Neural progenitor cell (in vitro differentiated cells): ENCODE measurements at regions not wholly inside any gene's neighbourhood (a gene's known extent, or its start where the extent isn't known, plus 50 kb on each side); places are given as distances from the start of the nearest gene placed in this dataset.

Experiments
- DNase-seq: peaks from one replicate; pipeline ENCODE4 v3.0.0-alpha.2; 2016; ENCODE audit warnings: low spot score
- H2AFZ ChIP-seq: fragments of 200-600 bp; sonication (generic); replicated peaks from 2 replicates; pipeline ENCODE4 v1.6.1; 2016; ENCODE audit warnings: antibody characterized with exemption
- H3F3A ChIP-seq: fragments of 200-600 bp; sonication (generic); 2 replicates; pipeline ENCODE4 v1.6.1; 2016; ENCODE audit warnings: antibody characterized with exemption, low read depth
- H3K27ac ChIP-seq: fragments of 200-600 bp; sonication (generic); 2 replicates; pipeline ENCODE4 v1.5.1; 2016; ENCODE audit warnings: mild to moderate bottlenecking
- H3K27me3 ChIP-seq: fragments of 200-600 bp; sonication (generic); 2 replicates; pipeline ENCODE4 v1.6.1; 2016; ENCODE audit warnings: mild to moderate bottlenecking, moderate library complexity
- H3K36me3 ChIP-seq: fragments of 200-600 bp; sonication (generic); 2 replicates; pipeline ENCODE4 v1.5.1; 2016
- H3K4me1 ChIP-seq: fragments of 200-600 bp; sonication (generic); 2 replicates; pipeline ENCODE4 v1.6.1; 2016; ENCODE audit warnings: mixed run types
- H3K4me2 ChIP-seq: fragments of 200-600 bp; sonication (generic); 2 replicates; pipeline ENCODE4 v1.6.1; 2016
- H3K4me3 ChIP-seq: fragments of 200-600 bp; sonication (generic); 2 replicates; pipeline ENCODE4 v1.5.1; 2016
- H3K79me2 ChIP-seq: fragments of 200-600 bp; sonication (generic); 2 replicates; pipeline ENCODE4 v1.6.1; 2016; ENCODE audit warnings: low read depth
- H3K9ac ChIP-seq: fragments of 200-600 bp; sonication (generic); 2 replicates; pipeline ENCODE4 v1.6.1; 2016
- H3K9me3 ChIP-seq: fragments of 200-600 bp; sonication (generic); 2 replicates; pipeline ENCODE4 v1.5.1; 2016; ENCODE audit warnings: low read depth
- H4K20me1 ChIP-seq: fragments of 200-600 bp; sonication (generic); 2 replicates; pipeline ENCODE4 v1.6.1; 2016; ENCODE audit warnings: low read depth
- H3K27ac Mint-ChIP-seq: 3 replicates; pipeline ENCODE4 v1.8.0; 2021; ENCODE audit warnings: mixed read lengths
- H3K27me3 Mint-ChIP-seq: 2 replicates; pipeline ENCODE4 v1.8.0; 2022; ENCODE audit warnings: low read depth, mild to moderate bottlenecking, inconsistent platforms, moderate library complexity, mixed read lengths; ENCODE audit not compliant: insufficient read depth
- H3K36me3 Mint-ChIP-seq: 3 replicates; pipeline ENCODE4 v1.8.0; 2021; ENCODE audit warnings: mixed read lengths
- H3K4me1 Mint-ChIP-seq: 3 replicates; pipeline ENCODE4 v1.8.0; 2021; ENCODE audit warnings: mixed read lengths
- H3K4me3 Mint-ChIP-seq: 3 replicates; pipeline ENCODE4 v1.8.0; 2021; ENCODE audit warnings: mild to moderate bottlenecking, moderate library complexity, mixed read lengths
- H3K9me3 Mint-ChIP-seq: 3 replicates; pipeline ENCODE4 v1.8.0; 2020; ENCODE audit warnings: mixed read lengths
- EZH2 ChIP-seq: fragments of 200-600 bp; sonication (generic); IDR thresholded peaks from 2 replicates; pipeline ENCODE4 v1.6.1; 2017; ENCODE audit warnings: antibody characterized with exemption, mild to moderate bottlenecking, moderate library complexity
- EZH2phosphoT487 ChIP-seq: fragments of 200-600 bp; sonication (generic); IDR thresholded peaks from 2 replicates; pipeline ENCODE4 v1.6.1; 2017; ENCODE audit warnings: antibody characterized with exemption
- TF ChIP-seq, protein P1 (sequence below): fragments of 200-600 bp; sonication (generic); IDR thresholded peaks from 2 replicates; pipeline ENCODE4 v1.5.1; 2017; ENCODE audit warnings: antibody characterized with exemption, mild to moderate bottlenecking

DNA sequence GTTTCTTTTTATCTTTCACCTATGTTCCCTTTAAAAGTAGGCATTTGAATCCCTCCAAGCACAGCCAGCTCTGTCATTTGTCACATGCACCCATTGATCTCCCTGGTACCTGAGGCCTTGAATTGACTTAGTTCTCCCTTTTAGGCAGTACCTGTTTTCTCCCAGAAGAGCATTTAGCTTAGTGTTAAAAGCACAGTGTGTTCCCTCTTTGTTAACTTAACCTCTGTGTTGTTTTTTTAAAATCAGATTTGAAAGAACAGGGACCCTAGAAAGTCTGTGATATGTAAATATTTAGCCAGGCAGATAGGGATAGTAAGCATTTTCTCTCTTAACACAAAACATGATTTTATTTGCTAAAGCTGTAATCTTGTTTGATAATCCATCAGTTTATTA, 113.8 kb upstream of the SPATA31D4 start:
- no peaks in the 10 kb centered on the region for H3K9me3 ChIP-seq
- H3K27me3 ChIP-seq, result no peaks in the 10 kb centered on the region
- H3K4me3 Mint-ChIP-seq, result no peak overlapping the region
- no peaks in the 10 kb centered on the region for H3K36me3 ChIP-seq
- H3K4me1 ChIP-seq, result peaks cover 23% of the 10 kb centered on the region
- DNase-seq, result no peak
- H3K36me3 Mint-ChIP-seq, result no peaks in the 10 kb centered on the region
- H3K27ac Mint-ChIP-seq, result no peak overlapping the region
- peaks cover 3% of the 10 kb centered on the region for H3K9me3 Mint-ChIP-seq
- no peaks in the 10 kb centered on the region for H3K79me2 ChIP-seq
- H4K20me1 ChIP-seq, result no peaks in the 10 kb centered on the region
- H2AFZ ChIP-seq, result no peak overlapping the region
- peak overlapping the region; percentile 14 for H3K4me2 ChIP-seq
- TF ChIP-seq, protein P1, sequence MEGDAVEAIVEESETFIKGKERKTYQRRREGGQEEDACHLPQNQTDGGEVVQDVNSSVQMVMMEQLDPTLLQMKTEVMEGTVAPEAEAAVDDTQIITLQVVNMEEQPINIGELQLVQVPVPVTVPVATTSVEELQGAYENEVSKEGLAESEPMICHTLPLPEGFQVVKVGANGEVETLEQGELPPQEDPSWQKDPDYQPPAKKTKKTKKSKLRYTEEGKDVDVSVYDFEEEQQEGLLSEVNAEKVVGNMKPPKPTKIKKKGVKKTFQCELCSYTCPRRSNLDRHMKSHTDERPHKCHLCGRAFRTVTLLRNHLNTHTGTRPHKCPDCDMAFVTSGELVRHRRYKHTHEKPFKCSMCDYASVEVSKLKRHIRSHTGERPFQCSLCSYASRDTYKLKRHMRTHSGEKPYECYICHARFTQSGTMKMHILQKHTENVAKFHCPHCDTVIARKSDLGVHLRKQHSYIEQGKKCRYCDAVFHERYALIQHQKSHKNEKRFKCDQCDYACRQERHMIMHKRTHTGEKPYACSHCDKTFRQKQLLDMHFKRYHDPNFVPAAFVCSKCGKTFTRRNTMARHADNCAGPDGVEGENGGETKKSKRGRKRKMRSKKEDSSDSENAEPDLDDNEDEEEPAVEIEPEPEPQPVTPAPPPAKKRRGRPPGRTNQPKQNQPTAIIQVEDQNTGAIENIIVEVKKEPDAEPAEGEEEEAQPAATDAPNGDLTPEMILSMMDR, result no peak
- TF ChIP-seq EZH2 (no peak), EZH2phosphoT487 (no peak)
- H3K27ac ChIP-seq, result peak overlapping the region; percentile 55
- peaks cover 29% of the 10 kb centered on the region for H3F3A ChIP-seq
- H3K27me3 Mint-ChIP-seq, result peaks cover 16% of the 10 kb centered on the region
- no peak overlapping the region for H3K9ac ChIP-seq
- peaks cover 34% of the 10 kb centered on the region for H3K4me1 Mint-ChIP-seq
- H3K4me3 ChIP-seq, result no peak overlapping the region

DNA sequence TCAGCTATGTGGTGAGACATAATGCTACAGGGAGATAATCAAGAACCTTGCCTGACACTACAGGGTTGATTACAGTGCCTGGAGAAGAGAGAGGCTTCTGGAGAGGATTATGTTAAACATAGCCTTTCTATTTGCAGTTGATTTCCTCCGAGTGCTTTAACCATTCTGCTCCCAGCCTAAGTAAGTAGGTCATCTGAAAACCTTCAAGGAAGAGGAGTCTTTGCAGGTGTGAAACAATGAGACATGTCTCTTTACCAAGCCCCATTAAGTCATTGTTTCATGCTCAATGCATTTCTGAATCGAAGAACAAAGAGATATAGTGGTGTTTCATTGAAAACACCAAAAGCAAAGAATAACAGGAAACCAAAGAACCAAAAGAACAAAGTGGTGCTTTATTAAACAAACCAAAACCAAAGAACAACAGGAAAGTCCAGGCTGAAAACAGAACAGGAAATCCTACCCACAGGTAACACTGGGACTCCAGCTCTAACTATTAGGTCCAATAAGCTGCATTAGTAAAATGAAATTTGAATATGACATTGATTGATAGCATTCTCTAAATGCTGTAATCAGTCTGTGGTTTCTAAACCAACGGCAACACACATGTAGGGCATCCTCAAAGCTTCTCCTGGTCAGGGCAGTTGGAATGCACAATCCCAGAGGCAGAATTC, 113.3 kb upstream of the SPATA31D4 start:
- Histone ChIP-seq H3K9ac (no peak overlapping the region), H2AFZ (no peak overlapping the region), H3K36me3 (no peaks in the 10 kb centered on the region), H3K4me3 (no peak overlapping the region), H4K20me1 (no peaks in the 10 kb centered on the region), H3K79me2 (no peaks in the 10 kb centered on the region), H3K4me2 (peak overlapping the region; percentile 14), H3K4me1 (peaks cover 28% of the 10 kb centered on the region), H3K27ac (peak overlapping the region; percentile 55), H3K9me3 (no peaks in the 10 kb centered on the region), H3F3A (peaks cover 35% of the 10 kb centered on the region), H3K27me3 (no peaks in the 10 kb centered on the region)
- Mint-ChIP-seq H3K36me3 (no peaks in the 10 kb centered on the region), H3K27ac (no peak overlapping the region), H3K9me3 (peaks cover 3% of the 10 kb centered on the region), H3K4me3 (no peak overlapping the region), H3K27me3 (peaks cover 16% of the 10 kb centered on the region), H3K4me1 (peaks cover 39% of the 10 kb centered on the region)
- peak; percentile 45 for DNase-seq
- TF ChIP-seq EZH2phosphoT487, result peak; percentile 28
- TF ChIP-seq, protein P1, result no peak

DNA sequence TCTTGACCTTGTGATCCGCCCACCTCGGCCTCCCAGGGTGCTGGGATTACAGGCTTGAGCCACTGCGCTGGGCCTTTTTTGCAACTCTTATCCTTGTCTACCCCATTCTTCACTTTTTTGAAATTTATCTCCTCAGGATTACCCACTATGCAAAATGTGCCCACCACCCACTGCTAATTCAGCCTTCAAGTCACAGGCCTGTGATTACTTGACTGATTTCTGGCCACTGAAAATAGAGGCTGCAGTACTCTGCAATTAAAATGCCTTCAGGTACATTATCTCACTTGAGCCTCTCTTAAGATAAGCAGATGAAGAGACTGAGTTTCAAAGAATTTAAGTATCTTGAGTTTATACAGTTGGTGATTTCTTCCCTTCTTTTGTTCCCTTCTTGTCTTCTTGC, 112.4 kb upstream of the SPATA31D4 start:
- TF ChIP-seq EZH2, result no peak
- no peaks in the 10 kb centered on the region for H3K79me2 ChIP-seq
- H2AFZ ChIP-seq, result no peak overlapping the region
- H3K4me3 ChIP-seq, result no peak overlapping the region
- H3F3A ChIP-seq, result peaks cover 42% of the 10 kb centered on the region
- H3K27me3 Mint-ChIP-seq, result peaks cover 16% of the 10 kb centered on the region
- H3K4me1 ChIP-seq, result peaks cover 37% of the 10 kb centered on the region
- no peak overlapping the region for H3K9ac ChIP-seq
- H3K9me3 ChIP-seq, result no peaks in the 10 kb centered on the region
- no peaks in the 10 kb centered on the region for H3K36me3 ChIP-seq
- no peak overlapping the region for H3K27ac ChIP-seq
- DNase-seq, result no peak
- H3K27ac Mint-ChIP-seq, result no peak overlapping the region
- H3K4me2 ChIP-seq, result no peak overlapping the region
- peaks cover 3% of the 10 kb centered on the region for H3K9me3 Mint-ChIP-seq
- H3K4me3 Mint-ChIP-seq, result peak overlapping the region; percentile 19
- no peaks in the 10 kb centered on the region for H3K27me3 ChIP-seq
- H4K20me1 ChIP-seq, result no peaks in the 10 kb centered on the region
- no peaks in the 10 kb centered on the region for H3K36me3 Mint-ChIP-seq
- H3K4me1 Mint-ChIP-seq, result peaks cover 48% of the 10 kb centered on the region

DNA sequence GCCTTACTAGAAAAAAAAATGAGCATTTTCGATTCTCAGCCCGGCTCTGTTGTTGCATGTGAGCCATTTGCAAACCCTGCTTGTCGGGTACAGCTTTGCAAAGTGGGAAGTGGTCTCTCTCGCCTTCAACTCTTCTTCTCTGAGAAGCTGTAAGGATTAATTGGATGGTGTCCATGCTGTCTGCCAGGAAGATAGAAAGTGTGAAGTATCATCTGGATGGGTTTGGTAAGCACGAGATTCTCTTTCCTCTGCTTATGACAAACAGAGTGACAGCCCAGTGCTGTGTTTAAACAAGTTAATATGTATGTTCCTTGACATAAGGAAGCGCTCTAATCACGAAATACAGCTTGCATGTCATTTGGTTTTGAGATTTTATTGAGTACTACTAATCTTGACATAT, 109.1 kb upstream of the SPATA31D4 start:
- no peaks in the 10 kb centered on the region for H3K79me2 ChIP-seq
- Mint-ChIP-seq H3K4me1 (peaks cover 71% of the 10 kb centered on the region), H3K9me3 (peaks cover 3% of the 10 kb centered on the region), H3K27me3 (peaks cover 15% of the 10 kb centered on the region), H3K27ac (no peak overlapping the region), H3K4me3 (peak overlapping the region; percentile 52), H3K36me3 (no peaks in the 10 kb centered on the region)
- no peaks in the 10 kb centered on the region for H3K27me3 ChIP-seq
- no peak overlapping the region for H2AFZ ChIP-seq
- no peak overlapping the region for H3K27ac ChIP-seq
- peaks cover 42% of the 10 kb centered on the region for H3F3A ChIP-seq
- H3K4me3 ChIP-seq, result no peak overlapping the region
- peaks cover 54% of the 10 kb centered on the region for H3K4me1 ChIP-seq
- no peak overlapping the region for H3K9ac ChIP-seq
- H3K4me2 ChIP-seq, result peak overlapping the region; percentile 29
- no peak for TF ChIP-seq EZH2phosphoT487
- no peaks in the 10 kb centered on the region for H4K20me1 ChIP-seq
- DNase-seq, result no peak
- no peaks in the 10 kb centered on the region for H3K9me3 ChIP-seq
- H3K36me3 ChIP-seq, result no peaks in the 10 kb centered on the region
